Karpas-422 (cell line): ENCODE measurements at regions not wholly inside any gene's neighbourhood (a gene's known extent, or its start where the extent isn't known, plus 50 kb on each side); places are given as distances from the start of the nearest gene placed in this dataset.
"Not testable (repeated sequence)": the region's sequence is repeated elsewhere in the genome, so short reads cannot be mapped to it uniquely, and the experiment has no call there.

ENCODE experiments used
- DNase-seq: peaks from one replicate; pipeline ENCODE4 v3.0.0-alpha.2; 2015
- H2AFZ ChIP-seq: fragments of 200-600 bp; sonication (generic); 2 replicates; pipeline ENCODE4 v1.6.1; 2014; ENCODE audit warnings: antibody characterized with exemption, low read length, mixed read lengths
- H3K27ac ChIP-seq: fragments of 200-600 bp; sonication (generic); 2 replicates; pipeline ENCODE4 v1.5.1; 2014; ENCODE audit warnings: mild to moderate bottlenecking, low read length, moderate library complexity
- H3K27me3 ChIP-seq: fragments of 200-600 bp; sonication (generic); 2 replicates; pipeline ENCODE4 v1.6.1; 2014; ENCODE audit warnings: low read length, mixed read lengths
- H3K36me3 ChIP-seq: fragments of 200-600 bp; sonication (generic); 2 replicates; pipeline ENCODE4 v1.6.1; 2014; ENCODE audit warnings: low read length, mixed read lengths; ENCODE audit not compliant: insufficient read depth
- H3K4me1 ChIP-seq: fragments of 200-600 bp; sonication (generic); 2 replicates; pipeline ENCODE4 v1.6.1; 2014; ENCODE audit warnings: mild to moderate bottlenecking, low read length, mixed read lengths
- H3K4me2 ChIP-seq: fragments of 200-600 bp; sonication (generic); 2 replicates; pipeline ENCODE4 v1.6.1; 2014; ENCODE audit warnings: low read length, low read depth, mild to moderate bottlenecking; ENCODE audit not compliant: poor library complexity, severe bottlenecking
- H3K4me3 ChIP-seq: fragments of 200-600 bp; sonication (generic); 2 replicates; pipeline ENCODE4 v1.5.1; 2014; ENCODE audit warnings: mild to moderate bottlenecking, antibody characterized with exemption, low read length, mixed read lengths
- H3K79me2 ChIP-seq: fragments of 200-600 bp; sonication (generic); 2 replicates; pipeline ENCODE4 v1.6.1; 2014; ENCODE audit warnings: mild to moderate bottlenecking, low read length, mixed read lengths
- H3K9ac ChIP-seq: fragments of 200-600 bp; sonication (generic); 2 replicates; pipeline ENCODE4 v1.6.0; 2014; ENCODE audit warnings: low read length
- H3K9me2 ChIP-seq: fragments of 200-600 bp; sonication (generic), shearing (Covaris generic); replicated peaks from 2 replicates; pipeline ENCODE4 v1.6.0; 2014; ENCODE audit warnings: mild to moderate bottlenecking, low read length, moderate library complexity; ENCODE audit not compliant: insufficient read depth
- H3K9me3 ChIP-seq: fragments of 300-700, 200-600 bp; sonication (generic); 2 replicates; pipeline ENCODE4 v1.6.1; 2014; ENCODE audit warnings: low read length, mixed read lengths
- H4K20me1 ChIP-seq: fragments of 200-600 bp; sonication (generic); 2 replicates; pipeline ENCODE4 v1.6.1; 2014; ENCODE audit warnings: mild to moderate bottlenecking, antibody characterized with exemption, low read length, low read depth; ENCODE audit not compliant: insufficient read depth

DNA sequence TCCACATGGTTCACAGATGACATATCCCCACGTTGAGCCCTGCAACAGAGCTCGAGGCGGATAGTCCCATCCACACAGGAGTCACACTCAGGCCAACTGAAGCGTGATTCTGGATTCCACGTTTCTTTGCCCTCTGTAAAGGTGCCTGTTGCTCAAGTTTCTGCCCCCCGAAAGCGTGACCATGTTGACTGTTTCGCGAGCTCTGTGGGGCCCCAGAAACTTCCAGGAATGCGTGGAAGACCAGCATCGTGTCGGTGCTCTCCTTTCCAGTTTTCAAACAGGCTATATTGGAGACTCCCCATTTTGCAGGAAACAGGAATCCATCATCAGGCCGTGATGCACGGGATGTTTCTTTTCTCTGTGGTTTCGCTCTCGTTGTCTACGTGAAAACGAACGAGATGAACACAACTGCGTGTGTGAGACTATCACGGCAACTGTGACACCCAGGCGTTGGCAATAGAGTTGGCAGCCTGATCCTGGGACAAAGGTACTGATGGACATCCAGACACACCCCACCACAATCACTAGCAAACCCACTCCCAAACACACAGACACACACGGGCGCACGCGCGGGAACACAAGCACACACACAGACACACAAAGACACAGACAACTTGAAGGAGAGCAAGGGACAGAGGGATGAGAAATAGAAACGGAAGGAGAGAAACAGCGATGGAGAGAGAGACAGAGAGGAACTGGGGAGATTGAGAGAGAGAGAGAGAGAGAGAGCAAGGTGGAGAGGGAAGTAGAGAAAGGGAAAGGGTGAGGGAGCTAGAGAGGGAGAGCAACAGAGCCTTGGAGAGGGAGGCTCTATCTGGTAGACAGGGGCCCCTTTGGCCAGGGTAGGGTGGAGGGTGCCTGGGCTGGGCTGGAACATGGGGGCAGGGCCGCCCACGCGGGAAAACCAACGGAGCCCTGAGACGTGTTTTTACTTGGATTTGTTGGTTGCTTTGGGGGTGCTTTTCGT, 1609.3 kb downstream of the SPATA31A7 start:
- Histone ChIP-seq H3K9ac (peak overlapping the region; percentile 87), H3K4me3 (peak overlapping the region; percentile 83), H3K4me1 (peaks cover 34% of the 10 kb centered on the region), H3K4me2 (peak overlapping the region; percentile 76)
- H3K36me3 ChIP-seq, H4K20me1 ChIP-seq, H3K9me2 ChIP-seq, H3K9me3 ChIP-seq, H3K27ac ChIP-seq, H3K27me3 ChIP-seq, H2AFZ ChIP-seq, H3K79me2 ChIP-seq: not testable (repeated sequence)
- peak; percentile 71 for DNase-seq

- not testable (repeated sequence) for H3K36me3 ChIP-seq, H2AFZ ChIP-seq, H3K9me3 ChIP-seq, H4K20me1 ChIP-seq, H3K27me3 ChIP-seq, H3K9me2 ChIP-seq, H3K79me2 ChIP-seq, H3K27ac ChIP-seq
- Histone ChIP-seq H3K4me3 (peak overlapping the region; percentile 83), H3K4me2 (peak overlapping the region; percentile 76), H3K9ac (peak overlapping the region; percentile 87), H3K4me1 (peaks cover 36% of the 10 kb centered on the region)
- peak; percentile 61 for DNase-seq
These were observed 1610.1 kb downstream of the SPATA31A7 start for GRCh38 chr9:62799851-62800371.

DNA sequence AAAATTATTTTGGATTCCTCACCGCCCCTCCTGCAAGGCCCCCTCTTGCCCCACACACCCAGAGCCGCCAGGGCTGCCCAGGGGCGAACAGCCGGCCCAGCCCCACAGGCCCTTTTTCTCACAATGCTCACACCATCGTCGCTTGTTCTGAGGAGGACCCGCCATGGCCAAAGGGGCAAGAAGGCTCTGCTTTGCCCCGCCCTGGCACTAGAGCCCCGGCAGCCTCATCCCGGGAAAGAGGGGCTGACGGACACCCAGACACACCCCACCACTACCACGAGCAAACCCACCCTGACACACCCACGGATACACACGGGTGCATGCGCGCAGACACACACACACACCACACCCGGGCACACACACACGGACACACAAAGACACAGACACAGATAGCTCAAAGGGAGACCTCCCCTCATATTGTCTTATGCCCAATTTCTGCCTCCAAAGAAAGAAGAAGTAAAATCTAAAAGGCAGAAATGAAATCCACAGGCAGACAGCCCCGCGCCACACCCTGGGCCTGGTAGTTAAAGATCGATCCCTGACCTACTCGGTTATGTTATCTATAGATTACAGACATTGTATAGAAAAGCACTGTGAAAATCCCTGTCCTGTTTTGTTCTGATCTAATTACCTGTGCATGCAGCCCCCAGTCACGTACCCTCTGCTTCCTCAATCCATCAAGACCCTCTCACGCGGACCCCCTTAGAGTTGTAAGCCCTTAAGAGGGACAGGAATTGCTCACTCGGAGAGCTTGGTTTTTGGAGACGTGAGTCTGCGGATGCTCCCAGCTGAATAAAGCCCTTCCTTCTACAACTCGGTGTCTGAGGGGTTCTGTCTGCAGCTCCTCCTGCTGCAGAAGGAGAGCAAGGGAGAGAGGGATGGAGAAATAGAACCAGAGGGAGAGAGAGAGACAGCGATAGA, 1610.9 kb downstream of the SPATA31A7 start:
- peak overlapping the region; percentile 83 for H3K4me3 ChIP-seq
- not testable (repeated sequence) for H3K27me3 ChIP-seq

GRCh38 chr9:62801372-62801811, 1611.6 kb downstream of the SPATA31A7 start:
- peaks cover 36% of the 10 kb centered on the region for H3K4me1 ChIP-seq
- peak overlapping the region; percentile 87 for H3K9ac ChIP-seq
- H3K27ac ChIP-seq, result 0 out of 2 replicates have a peak overlapping the region, but pooled peaks have one; percentile 1
- not testable (repeated sequence) for H2AFZ ChIP-seq, H3K9me2 ChIP-seq, H4K20me1 ChIP-seq, H3K79me2 ChIP-seq, H3K9me3 ChIP-seq, H3K36me3 ChIP-seq, H3K27me3 ChIP-seq
- peak overlapping the region; percentile 76 for H3K4me2 ChIP-seq
- peak overlapping the region; percentile 83 for H3K4me3 ChIP-seq
- DNase-seq, result peak; percentile 76

More for the DNA sequence above, 1610.9 kb downstream of the SPATA31A7 start:
- DNase-seq, result peak; percentile 73
- not testable (repeated sequence) for H2AFZ ChIP-seq, H3K27ac ChIP-seq, H4K20me1 ChIP-seq, H3K36me3 ChIP-seq, H3K9me3 ChIP-seq, H3K9me2 ChIP-seq, H3K79me2 ChIP-seq
- peak overlapping the region; percentile 76 for H3K4me2 ChIP-seq
- peak overlapping the region; percentile 87 for H3K9ac ChIP-seq
- H3K4me1 ChIP-seq, result peaks cover 36% of the 10 kb centered on the region

DNA sequence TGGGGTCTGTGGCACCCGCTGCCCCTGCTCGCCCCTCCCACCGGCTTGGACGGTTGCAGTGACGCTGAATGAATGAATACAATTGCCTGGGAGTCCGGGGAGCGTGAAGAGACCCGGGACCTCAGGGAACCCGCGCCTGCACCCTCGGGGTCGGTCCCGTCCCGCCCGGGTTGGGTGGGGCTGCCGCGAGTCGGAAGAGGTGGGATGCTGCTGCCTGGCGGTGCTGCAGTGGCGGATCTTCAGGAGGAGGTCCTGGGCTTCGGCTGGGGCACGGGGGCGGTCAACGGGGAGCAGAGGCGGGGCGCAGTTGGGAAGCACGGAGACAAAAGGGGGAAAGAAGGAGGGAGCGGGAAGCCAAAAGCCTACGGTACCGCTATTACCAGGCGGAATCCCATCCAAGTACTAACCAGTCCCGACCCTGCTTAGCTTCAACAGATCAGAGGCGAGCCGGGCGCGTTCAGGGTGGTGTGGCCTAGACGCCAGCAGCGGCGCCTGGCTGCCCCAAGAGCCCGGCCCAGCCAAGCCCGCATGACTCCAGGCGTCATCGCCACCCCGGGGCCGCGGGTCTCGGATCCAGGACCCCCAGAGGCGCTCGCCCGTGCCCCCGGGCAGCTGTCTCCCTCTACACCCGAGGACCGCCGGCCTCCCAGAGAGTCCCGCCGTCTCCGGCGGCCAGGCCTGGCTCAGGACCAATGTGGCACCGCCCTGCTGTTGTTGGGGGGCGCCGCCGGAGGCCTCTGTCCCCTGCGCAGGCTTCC, 1612.3 kb downstream of the SPATA31A7 start:
- H3K27me3 ChIP-seq, H3K9me2 ChIP-seq, H4K20me1 ChIP-seq, H3K9me3 ChIP-seq, H3K79me2 ChIP-seq, H3K36me3 ChIP-seq: not testable (repeated sequence)
- Histone ChIP-seq H3K4me2 (peak overlapping the region; percentile 76), H3K27ac (0 out of 2 replicates have a peak overlapping the region, but pooled peaks have one; percentile 1), H3K4me3 (peak overlapping the region; percentile 83), H3K4me1 (peaks cover 36% of the 10 kb centered on the region), H3K9ac (peak overlapping the region; percentile 87), H2AFZ (peak overlapping the region; percentile 82; the same call in 1 of the 2 replicates)
- peak; percentile 97 for DNase-seq

DNA sequence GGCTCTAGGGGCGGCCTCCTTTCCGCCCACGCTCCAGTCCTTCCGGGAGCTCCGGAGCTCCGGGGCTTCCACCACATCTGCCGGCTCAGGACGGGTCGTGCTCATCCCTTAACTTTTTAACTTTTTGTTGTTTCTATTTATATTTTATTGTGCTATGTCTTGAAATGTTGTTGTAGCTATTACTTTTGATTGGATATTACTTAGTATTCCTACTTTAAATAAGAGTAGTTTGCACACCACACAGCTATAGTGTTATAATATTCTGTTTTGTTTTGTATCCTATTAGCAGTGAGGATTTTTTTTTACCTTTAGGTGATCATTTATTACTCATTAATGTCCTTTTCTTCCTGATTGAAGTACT, 1612.9 kb downstream of the SPATA31A7 start:
- not testable (repeated sequence) for H4K20me1 ChIP-seq, DNase-seq, H3K27me3 ChIP-seq, H3K36me3 ChIP-seq, H3K9me3 ChIP-seq, H3K27ac ChIP-seq, H3K79me2 ChIP-seq, H3K9me2 ChIP-seq
- Histone ChIP-seq H3K4me1 (peaks cover 36% of the 10 kb centered on the region), H3K4me3 (peak overlapping the region; percentile 83), H3K4me2 (peak overlapping the region; percentile 76), H2AFZ (0 out of 2 replicates have a peak overlapping the region, but pooled peaks have one; percentile 2), H3K9ac (peak overlapping the region; percentile 87)

DNA sequence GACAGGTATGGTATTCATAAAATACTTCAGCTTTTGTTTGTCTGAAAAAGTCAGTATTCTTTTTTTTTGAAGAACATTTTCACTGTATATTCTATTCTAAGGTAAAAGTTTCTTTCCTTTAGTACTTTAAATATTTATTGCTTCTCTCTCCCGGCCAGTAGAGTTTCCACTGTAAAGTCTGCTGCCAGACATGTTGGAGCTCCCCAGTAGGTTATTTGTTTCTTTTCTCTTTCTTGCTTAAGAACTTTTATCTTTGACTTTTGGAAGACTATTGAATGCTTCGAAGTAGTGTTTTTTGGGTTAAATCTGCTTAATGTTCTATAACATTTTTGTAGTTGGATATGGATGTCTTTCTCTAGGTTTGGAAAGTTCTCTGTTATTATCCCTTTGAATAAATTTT, 1613.3 kb downstream of the SPATA31A7 start:
- peak overlapping the region; percentile 83 for H3K4me3 ChIP-seq
- 0 out of 2 replicates have a peak overlapping the region, but pooled peaks have one; percentile 2 for H2AFZ ChIP-seq
- H3K27ac ChIP-seq, H3K9me3 ChIP-seq, H3K9me2 ChIP-seq, H3K79me2 ChIP-seq, H3K27me3 ChIP-seq, H4K20me1 ChIP-seq, H3K36me3 ChIP-seq: not testable (repeated sequence)
- DNase-seq, result peak; percentile 69
- peaks cover 36% of the 10 kb centered on the region for H3K4me1 ChIP-seq
- peak overlapping the region; percentile 76 for H3K4me2 ChIP-seq
- H3K9ac ChIP-seq, result peak overlapping the region; percentile 87
